HT-29 (cell line): ENCODE measurements at regions not wholly inside any gene's neighbourhood (a gene's known extent, or its start where the extent isn't known, plus 50 kb on each side); places are given as distances from the start of the nearest gene placed in this dataset.

Source experiments
- DNase-seq: peaks from one replicate; pipeline ENCODE4 v3.0.0-alpha.2; 2015; ENCODE audit warnings: low spot score

DNA sequence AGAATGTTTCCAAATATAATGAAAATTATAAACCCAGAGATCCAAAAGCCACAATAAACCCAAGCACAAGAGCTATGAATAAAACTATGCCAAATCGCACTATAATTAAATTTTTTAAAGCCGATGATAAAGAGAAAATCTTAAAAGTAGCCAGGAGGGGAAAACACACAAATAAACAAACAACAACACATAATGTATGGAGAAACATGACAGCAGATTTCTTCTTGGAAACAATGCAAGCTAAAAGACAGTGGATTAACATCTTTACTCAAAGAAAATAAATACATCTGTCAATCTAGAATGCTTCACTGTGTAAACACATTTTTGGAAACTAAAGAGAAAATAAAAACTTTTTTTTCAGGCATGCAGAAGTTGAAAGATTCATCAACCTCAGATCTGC lies 53.0 kb upstream of the SMOX start:
- no peak for DNase-seq

DNA sequence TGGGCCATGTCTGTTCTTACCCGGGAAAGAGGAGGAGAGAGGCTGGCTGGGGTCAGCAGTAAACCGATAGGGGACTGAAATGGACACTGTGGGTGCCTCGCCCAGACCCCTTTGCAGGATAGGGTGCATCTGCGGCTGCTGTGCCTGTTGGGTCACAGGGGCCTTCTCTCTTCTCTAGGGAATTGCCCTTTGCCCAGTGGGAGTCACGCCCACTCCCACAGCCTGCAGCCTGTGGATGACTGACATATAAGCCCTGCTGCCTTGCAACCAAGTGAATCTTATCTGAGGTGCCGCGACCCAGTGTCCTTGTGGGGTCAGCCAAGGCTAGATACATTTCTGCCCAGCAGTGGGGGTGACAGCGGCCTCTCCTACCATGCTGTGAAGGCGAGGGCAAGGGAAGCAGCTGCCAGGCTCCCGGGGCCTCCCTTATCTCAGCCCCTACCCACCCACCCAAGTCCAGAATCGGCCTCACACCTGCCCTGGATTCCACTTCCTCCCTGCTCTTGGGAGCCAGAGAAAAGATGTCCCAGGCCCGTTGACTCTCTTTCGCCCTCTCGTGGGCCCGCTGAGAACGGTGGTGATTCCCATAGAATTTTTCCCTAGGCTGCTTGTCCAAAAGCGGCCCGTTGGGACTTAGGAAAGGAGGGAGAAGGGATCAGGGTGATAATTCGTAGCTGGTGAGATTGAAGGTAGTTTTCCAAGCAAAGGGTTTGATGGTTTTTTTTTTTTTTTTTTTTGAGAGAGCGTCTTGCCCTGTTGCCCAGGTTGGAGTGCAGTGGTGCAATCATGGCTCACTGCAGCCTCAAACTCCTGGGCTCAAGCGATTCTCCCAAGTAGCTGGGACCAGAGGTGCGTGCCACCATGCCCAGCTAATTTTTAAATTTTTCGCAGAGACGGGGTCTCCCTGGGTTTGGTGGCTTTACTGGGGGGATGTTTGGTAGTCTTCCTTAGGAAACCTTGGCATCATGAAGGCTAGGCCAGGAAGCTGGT lies 56.8 kb upstream of the SMOX start:
- peak; percentile 78 for DNase-seq

DNA sequence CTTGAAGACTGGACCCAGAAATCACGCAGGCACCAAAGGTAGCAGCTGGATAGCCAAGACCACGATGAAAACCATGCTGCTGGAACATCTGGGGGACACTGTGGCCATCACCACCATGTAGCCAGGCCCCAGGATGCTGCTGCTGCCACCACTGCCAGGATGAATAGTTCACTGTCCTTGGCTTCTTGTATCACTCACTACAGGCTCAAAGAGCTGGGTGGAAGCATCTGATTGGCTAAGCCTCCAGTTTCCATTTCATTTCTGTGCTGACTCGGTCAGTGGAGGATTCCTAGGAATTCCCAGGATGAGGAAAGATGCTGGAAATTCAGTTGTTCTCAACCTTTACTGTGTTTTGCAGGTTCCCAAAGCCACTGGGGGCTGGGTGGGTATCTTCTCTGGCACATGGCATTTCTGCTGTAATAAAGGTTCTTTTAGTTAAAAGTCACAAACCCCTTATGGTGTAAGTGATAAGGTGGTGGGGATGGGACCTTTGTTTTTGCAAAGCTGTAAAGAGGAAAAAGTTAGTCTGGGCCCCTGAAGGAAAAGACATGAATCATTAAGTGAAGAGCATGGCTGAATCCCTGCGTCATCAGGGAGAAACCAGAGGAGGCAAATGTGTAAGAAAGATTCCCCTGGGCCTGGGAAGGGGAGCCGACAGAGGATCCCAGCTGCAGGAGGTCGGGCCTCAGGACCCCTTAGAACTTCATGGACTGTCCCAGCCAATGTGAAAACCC lies 57.7 kb upstream of the SMOX start:
- no peak for DNase-seq

DNA sequence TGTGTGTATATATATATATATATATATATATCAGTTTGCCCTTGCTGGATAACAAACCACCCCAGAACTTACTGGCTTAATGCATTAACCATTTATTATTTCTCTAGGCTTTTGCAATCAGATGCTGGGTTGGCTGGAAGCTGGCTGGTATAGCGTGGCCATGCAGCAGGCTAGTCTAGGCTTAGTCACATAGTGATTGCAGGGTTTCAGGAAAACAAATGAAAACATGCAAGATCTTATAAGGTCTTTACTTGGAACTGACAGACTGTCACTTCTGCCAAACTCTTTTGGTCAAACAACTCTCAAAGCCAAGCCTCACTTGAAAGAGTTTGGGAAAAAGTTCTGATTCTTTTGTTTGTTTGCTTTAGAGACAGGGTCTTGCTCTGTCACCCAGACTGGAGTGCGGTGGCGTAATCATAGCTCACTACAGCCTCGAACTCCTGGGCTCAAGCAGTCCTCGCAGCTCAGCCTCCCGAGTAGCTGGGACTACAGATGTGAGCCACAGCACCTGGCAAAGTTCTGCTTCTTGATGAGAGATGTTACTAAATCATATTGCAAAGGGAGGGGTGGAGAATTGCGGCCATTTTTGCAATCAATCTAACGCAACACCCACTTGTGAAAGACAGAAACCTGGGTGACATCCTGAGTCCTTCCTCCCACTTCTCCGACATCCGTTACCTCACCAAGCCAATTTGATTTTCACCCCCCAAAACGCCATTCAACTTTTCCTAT lies 58.7 kb upstream of the SMOX start:
- DNase-seq, result no peak

DNA sequence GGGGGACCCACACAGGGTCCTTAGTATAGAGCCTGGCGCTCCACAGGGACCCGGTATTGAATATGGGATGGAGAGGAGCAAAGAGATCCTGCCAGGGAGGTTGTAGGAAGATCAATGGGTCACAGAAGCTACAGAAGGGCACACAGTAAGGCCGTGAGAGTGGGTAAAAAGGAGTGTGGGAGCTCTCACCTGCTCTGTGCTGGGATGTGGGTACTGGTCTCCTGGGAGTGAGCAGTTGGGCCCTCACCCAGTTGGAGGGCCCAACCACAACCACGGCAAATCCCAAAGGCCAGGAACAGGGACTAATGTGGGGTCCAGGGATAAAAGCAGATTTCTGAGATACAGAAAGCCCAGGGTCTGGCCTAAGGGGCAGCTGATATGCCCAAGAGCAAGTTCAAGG lies 59.9 kb upstream of the SMOX start:
- no peak for DNase-seq

DNA sequence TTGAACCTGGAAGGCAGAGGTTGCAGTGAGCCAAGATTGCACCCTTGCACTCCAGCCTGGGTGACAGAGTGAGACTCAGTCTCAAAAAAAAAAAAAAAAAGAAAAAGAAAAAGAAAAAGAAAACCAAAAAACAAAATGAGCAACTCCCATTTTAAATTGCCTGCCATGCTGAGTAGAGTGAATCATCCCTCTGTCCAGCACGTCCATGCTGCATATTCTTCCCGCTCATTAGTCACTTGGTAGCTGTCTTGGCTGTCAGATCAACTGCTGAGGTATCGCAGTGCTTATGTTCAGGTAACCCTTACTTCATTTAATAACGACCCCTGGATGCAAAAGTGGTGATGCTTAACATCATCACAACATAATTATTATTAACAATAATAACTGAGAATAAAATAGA lies 60.7 kb upstream of the SMOX start:
- DNase-seq, result no peak

DNA sequence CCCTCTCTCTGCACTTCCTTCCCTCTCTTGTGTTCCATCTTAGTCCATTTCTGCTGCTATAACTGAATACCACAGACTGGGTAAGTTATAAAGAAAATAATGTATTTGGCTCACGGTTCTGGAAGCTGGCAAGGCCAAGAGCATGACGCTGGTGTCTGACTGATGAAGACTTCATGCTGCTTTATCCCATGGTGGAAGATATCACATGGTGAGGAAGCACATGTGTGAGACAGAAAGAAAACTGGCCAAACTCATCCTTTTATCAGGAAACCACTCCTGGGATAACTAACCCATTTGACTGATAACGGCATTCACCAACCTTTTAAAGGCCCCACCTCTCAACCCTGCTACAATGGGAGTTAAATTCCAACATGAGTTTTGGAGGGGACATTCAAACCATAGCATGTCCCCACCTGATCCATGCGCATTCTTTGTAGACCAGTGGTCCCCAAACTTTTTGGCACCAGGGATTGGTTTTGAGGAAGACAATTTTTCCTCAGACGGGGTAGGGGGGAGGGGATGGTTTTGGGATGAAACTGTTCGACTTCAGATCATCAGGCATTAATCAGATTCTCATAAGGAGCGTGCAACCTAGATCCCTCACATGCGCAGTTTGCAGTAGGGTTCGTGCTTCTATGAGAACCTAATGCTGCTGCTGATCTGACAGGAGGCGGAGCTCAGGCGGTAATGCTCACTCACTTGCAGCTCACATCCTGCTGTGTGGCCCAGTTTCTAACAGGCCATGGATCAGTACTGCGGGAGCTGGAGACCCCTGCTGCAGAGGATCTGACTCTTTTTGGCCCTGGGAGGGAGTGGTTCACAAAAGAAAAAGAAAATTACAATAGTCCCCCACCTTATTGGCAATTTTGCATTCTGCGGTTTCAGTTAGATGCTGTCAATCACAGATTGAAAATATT lies 61.6 kb upstream of the SMOX start:
- no peak for DNase-seq

DNA sequence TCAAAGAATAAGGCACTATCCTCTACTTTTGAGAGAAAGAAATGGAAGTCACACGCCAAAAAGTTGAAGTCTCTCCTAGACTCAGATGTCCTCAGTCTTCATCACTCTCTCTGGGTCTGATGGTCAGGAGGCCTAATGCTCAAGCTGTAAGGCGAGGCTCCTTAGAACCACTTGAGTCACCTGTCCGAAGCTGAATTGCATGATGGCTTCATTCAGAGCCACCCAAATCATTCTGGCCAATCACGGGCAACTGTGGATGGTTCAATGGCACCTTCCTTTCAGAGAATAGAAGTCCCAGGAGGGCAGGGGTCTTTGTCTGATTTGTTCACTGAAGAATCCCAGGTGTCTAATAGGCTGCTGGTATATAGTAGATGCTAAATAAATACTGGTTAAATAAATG lies 63.9 kb upstream of the SMOX start:
- DNase-seq, result no peak

DNA sequence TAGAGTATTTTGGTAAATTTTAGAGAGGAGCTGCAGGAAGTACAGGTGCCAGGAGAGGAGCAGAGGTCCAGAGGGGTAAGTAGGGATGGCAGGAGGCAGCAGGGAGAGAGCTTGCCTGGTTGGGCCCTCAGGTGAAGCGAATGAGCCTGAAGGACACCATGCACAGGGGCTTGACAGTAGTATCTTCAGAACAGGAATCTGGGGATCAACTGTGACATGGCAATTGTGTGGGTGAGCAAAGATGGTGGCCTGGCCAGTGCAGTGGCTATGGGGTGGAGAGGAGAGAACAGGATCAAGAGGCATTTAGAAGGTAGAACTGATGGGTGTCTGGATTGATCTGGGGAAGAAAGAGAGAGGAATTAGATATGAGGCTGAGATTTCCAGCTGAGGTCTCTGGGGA lies 64.5 kb upstream of the SMOX start:
- no peak for DNase-seq

DNA sequence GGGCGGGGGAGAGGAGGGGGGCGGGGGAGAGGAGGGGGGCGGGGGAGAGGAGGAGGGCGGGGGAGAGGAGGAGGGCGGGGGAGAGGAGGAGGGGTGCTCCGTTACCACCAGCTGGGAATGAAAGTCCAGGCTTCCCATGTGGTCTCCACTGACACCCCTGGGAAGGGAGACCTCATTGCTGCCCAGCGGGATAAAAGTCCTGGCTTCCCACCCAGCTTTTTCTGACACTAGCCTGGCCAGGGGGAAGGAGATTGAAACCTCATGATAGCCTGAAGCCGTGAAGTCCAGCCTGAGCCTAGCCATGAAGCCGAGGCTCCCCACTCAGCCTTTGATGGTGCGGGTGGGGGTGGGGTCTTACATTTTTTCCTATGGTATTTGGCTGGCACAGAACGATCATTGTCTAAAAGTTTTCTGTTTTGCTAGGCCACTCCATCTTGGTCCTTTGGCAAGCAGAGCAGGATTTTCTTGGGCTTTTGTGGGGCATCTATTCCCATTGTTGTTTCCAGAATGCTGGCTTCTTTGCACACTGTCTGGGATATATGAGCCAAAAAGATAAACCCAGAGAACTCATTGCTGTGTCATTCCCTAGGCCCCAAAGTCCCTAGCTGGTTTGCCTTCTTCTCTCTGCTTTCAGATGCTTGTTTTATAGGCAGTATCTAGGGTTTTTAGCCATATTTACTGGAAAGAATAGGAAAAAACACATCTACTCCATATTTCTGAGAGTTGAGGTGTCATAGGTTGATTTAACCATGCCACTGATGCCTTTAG lies 65.3 kb upstream of the SMOX start:
- DNase-seq, result no peak

DNA sequence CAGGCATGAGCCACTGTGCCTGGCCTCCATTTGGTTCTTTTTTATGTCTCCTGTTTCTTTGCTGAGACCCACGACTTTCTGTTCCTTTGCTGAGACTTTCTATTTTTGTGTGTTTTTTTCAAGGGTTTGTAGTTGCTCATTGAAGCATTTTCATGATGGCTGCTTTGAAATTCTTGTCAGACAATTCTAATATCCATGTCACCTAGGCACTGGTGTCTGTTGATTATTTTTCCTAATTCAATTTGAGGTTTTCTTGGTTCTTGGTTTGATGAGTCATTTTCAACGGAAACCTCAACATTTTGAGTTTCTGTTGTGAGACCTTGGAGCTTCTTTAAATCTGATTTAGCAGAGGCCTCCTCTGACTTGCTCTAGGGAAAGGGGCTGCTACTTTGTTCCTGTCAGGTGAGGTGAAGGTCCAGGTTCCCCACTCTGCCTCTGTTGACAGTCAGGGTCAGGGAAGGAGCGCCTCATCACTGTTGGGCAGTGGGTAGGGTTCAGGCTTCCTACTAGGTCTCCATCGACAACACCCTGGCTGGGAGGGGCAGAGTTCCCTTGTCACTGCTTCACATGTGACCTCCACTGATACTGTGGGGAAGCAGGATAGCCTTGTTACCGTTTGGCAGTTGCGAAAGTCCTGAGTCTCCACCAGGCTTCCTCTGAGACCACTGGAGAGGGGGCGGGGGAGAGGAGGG lies 66.1 kb upstream of the SMOX start:
- no peak for DNase-seq

DNA sequence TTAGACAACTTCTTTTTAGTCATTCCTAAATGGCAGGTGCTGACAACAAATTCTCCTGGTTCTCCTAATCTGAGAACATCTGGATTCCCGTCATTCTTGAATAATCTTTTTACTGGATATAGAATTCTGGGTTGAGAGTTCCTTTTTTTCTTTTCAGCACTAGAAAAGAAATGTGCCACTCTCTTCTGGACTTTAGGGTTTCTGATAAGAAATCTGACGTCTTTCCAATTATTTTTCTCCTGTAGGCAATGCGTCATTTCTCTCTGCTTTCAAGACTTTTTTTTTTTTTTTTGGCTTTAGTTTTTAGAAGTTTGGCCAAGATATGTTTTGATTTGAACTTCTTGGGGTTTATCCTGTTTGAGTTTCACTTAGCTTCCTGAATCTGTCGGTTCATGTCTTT lies 66.1 kb upstream of the RNF24 start:
- DNase-seq, result no peak

DNA sequence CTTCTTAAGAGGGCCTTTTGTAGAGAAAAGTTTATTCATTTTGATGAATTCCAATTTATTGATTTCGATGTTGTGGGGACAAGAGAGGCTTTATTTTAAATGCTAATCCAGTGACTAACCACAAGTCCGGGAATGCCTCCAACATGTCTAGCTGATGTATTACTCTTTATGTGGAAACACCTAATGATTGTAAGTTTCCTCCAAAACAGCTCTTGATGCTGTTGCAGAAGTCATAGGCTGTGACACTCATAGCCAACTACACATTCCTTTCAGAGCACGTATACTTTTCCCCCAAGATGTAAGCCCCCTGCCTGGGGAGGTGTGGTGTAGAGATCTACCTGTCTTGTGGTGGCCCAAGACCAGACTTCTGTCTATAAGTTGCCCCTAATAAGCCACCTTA lies 61.3 kb upstream of the RNF24 start:
- DNase-seq, result peak; percentile 37

DNA sequence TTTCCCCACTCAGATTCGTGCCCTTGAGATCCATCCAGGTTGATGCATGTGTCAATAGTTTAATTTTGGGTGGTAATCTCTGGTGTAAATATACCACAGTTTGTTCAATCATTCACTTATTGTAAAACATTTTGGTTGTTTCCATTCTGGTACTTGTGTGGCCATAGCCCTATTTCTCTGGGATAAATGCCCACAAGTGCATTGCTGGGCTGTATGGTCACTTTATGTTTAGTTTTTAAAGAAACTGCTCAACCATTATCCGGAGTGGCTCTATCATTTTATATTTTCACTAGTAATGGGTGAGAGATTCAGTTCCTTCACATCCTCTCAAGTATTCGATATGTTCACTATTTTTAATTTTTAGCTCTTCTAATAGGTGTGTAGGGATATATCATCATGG lies 60.7 kb upstream of the RNF24 start:
- no peak for DNase-seq

DNA sequence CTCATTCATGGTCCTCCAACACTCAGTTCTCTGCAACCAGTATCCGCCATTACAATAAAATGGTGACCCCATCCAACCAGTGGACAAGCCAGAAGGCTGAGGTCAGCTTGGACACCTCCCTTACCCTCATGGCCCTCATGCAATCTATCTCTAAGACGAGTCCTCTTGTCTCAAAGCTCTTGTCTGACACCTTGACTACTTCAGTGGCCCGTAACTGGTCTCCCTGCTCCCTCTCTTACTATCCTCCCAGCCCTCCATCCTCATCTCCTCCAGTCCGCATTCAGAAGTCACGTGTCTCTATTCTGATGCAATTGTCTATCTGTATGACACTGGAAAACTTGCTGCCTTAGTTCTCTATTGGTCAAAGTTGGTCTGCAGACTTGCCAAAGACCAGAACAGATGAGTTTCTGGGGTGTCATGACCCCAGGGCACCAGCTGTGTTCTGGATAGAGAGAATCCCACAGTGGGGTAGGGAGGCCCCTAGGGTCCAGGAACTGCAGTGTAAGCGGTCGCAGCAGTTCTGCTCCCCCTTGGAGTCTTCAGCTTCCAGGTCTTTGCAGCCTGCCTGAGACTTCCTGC lies 59.6 kb upstream of the RNF24 start:
- no peak for DNase-seq

DNA sequence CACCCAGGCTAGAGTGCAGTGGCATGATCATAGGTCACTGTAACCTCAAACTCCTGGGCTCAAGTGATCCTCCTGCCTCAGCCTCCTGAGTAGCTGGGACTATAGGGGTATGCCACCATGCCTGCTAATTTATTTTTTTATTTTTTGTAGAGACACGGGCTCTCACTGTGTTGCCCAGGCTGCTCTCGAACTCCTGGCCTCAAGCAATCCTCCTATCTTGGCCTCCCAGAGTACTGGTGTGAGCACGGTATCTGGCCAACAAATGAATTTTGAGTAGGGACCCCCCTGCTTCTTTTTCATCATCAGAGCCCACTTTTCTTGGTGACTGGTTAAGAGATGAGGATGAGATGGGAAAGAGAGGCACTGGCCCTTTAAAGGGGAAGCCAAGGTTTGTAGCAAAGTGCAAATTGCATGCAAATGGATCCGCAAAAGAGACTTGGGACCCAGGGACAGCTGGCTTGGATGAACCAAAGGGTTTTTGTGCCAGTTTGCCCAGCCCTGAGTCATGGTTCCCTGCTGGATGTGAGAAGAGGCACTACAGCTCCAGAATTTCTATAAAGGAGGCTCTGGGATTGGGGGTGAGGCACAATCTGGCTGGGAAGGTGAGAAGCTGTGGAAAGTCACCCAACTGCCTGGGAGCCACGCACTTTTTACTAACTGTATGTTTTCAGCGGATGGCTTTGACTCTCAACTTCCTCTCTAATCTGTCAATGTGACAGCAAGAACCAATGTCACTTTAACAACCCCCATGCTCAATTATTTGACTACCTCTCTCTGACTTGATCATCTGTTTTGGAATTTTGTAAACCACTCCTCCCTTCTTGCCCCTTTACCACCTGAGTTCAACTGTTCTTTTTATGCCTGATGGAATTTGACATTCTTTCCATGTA lies 58.7 kb upstream of the RNF24 start:
- DNase-seq, result no peak

DNA sequence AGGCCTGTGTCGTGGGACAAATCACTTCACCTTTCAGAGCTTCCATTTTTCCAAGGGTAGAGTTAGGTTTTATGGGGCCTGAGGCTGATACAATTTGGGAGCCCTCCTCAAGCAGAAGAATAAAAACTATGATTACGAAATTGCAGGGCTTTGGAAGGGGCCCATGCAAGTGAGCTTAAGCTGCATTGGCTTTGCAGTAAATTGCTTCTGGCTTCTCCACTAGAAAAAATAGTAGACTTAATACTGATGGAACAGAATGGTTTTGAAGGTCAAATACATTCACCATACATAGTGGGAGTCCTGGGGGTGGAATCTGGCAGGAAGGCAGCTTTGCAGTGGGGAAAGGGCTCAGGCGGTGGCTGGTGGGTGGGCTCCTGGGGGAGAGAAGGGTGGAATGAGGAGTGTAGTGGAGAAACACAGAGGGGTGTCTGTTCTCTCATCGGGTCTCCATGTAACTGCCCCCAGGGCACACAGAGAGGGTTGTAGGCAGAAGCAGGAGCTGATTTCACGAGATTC lies 55.9 kb upstream of the RNF24 start:
- DNase-seq, result no peak
